HG02759 (cell line): ENCODE measurements at regions not wholly inside any gene's neighbourhood (a gene's known extent, or its start where the extent isn't known, plus 50 kb on each side); places are given as distances from the start of the nearest gene placed in this dataset.
"Not testable (repeated sequence)": the region's sequence is repeated elsewhere in the genome, so short reads cannot be mapped to it uniquely, and the experiment has no call there.

ENCODE experiments used
- ATAC-seq: cut with Tn5 transposase; IDR thresholded peaks from one replicate; pipeline ENCODE4 v1.9.1; 2021; ENCODE audit warnings: mild to moderate bottlenecking, moderate library complexity; ENCODE audit not compliant: unreplicated experiment

DNA sequence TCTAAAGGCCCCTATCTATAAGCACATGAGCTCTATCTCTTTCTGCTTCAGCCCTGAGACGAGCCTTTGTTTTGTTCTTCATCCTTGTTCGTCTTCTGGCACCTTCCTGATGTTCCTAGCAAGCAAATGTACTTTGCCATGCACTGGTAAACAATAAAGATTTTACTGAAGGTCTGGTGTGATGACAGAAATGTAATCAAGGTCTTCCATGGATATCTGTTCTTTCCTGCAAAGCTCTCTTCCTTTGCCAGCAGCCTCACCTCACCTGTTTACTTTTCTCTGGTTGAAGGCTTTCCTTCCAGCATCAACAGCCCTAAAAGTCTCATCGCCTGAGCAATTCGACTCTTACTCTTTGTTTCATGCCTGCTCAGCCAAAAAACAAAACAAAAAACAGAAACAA is 330.3 kb downstream of the PCNX1 start:
- no peak for ATAC-seq

- no peak for ATAC-seq
Observed at GRCh38 chr14:71238835-71239234, 331.6 kb downstream of the PCNX1 start.

GRCh38 chr14:71240171-71240570 is 332.9 kb downstream of the PCNX1 start:
- ATAC-seq: no peak

- ATAC-seq: no peak
Observed at GRCh38 chr14:71240866-71241520, 333.7 kb downstream of the PCNX1 start.

DNA sequence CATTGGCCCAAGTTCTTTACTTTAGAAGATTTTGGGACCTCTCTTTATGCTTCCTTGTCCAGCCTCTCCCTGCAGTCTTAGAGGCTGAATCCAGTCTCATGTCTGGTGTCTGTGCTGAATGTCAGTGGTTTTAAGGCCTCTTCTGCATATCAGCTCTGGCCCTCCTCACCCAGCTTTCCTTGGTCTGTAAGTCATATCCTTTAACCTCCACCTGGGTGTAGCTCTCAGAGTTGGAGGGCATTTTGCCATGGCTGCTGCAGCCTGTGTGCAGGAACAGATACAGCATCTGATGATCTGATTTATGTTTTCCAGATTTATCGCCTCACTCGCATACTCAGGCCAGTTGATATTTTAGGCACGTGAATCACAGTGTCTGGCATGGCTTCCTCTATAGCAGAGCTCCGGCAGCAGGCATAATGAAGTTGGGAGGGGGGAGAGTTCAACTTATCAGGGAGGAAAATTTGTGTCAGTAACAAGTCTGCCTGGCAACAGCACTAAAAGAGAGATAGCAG is 335.0 kb downstream of the PCNX1 start:
- no peak for ATAC-seq

GRCh38 chr14:71243697-71244096 is 336.4 kb downstream of the PCNX1 start:
- ATAC-seq: no peak

- ATAC-seq: no peak
Observed at GRCh38 chr14:71244341-71244740, 337.1 kb downstream of the PCNX1 start.

- no peak for ATAC-seq
Observed at GRCh38 chr14:71245659-71246361, 338.6 kb downstream of the PCNX1 start.

DNA sequence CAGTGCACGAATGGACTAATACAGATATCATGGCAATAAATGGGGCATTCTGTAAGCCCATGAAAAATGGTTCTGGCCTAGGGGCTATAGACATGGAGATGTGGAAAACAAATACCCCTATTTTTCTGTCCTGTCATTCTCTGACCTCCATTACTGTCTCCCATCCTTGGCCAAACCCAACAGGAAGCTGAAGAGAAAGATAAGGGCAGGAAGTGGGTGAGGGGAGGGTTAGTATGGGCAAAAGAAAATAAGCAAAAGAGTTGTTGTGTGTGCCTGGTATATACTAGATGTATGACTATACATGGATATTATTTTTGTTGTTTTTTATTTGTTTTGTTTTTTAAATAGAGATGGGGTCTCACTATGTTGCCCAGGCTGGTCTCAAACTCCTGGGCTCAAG is 339.3 kb downstream of the PCNX1 start:
- ATAC-seq: no peak

DNA sequence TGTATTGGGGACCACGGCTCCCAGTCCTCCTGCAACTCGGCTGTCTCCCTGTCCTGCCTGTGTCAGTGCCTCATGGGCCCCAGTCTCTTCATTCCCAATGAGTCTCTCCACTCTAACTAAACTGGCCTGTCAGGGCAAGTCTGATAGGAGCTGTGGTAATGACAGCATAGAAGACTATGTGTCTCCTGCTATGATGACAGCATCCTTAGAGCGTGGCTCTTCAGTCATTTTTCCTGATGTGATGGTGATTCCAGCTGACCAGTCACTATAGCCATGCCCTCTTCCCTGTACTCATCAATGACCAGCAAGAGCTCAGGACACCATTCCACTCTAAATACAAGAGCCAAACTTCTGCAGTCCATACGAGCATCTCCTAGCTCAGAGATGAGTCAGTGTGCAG is 339.8 kb downstream of the PCNX1 start:
- ATAC-seq: no peak

- ATAC-seq: no peak
Observed at GRCh38 chr14:71248194-71248593, 340.9 kb downstream of the PCNX1 start.

GRCh38 chr14:71250347-71250746 is 343.1 kb downstream of the PCNX1 start:
- no peak for ATAC-seq

DNA sequence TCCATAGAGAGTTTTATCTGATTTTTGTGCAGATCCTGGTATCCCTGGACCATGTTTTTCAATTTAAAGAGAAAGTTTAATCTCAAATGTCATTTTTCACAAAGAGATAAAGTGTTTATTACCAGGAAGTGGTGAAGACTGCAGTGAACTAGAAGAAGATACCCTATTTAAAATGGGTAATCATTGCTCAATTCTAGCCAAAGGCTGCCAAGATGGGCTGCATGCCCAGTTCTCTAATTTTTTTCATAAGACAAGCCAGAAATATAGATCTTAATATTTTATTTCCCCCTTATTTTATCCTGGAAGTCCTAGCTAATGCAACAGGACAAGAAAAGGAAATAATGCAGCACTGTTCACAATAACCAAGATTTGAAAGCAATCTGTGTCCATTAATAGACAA is 343.5 kb downstream of the PCNX1 start:
- no peak for ATAC-seq

DNA sequence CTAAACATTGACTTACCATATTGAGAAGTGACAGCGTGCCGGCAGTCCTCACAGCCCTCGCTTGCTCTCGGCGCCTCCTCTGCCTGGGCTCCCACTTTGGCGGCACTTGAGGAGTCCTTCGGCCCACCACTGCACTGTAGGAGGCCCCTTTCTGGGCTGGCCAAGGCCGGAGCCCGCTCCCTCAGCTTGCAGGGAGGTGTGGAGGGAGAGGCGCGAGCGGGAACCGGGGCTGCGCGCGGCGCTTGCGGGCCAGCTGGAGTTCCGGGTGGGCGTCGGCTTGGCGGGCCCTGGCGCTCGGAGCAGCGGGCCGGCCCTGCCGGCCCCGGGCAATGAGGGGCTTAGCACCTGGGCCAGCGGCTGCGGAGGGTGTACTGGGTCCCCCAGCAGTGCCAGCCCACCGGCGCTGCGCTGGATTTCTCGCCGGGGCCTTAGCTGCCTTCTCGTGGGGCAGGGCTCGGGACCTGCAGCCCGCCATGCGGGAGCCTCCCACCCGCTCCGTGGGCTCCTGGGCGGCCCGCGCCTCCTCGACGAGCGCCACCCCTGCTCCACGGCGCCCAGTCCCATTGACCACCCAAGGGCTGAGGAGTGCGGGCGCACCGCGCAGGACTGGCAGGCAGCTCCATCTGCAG is 346.9 kb downstream of the PCNX1 start:
- ATAC-seq: not testable (repeated sequence)

GRCh38 chr14:71261206-71261605 is 353.9 kb downstream of the PCNX1 start:
- ATAC-seq: no peak

GRCh38 chr14:71262441-71262840 is 355.2 kb downstream of the PCNX1 start:
- ATAC-seq: no peak

DNA sequence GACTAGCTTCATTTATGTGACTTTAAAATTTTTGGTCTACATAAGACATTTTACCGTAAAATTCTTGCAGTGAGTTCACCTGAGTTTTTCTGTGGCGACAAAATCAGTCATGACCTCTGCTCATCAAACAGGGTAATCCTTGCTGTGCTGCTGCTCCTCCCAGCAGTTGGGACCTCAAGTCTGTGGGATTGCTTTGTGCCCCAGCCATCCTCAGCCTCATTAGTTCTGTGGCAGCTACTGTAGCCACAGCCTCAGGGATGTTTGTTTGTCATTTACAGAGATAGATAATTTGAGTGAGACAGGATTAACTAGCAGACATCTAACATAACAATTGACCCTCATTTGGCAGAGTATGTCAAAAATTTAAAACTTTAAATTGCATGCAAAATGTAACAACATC is 357.0 kb downstream of the PCNX1 start:
- no peak for ATAC-seq

DNA sequence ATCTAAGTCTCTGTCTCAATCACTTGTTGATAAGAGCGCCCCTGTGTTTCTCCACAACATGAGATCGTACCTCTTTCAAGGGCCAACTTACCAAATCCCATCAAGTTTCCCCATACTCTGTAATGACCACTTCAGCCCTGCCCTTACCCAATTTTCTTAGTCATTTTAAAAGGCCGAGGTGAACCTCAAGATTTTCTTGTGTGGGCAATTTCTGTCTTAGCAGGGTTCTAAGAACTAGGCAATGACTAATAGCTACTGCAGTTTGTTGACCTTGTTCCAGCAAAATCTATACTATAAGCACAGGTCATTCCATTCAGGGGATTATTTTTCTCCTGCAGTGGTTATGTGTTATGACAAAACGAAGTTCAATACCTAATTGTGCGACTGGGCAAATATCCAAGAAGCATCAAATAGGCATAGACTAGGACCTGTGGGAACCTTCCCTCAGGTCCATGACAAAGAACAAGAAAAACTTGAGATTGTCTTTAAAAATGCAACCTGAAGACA is 359.8 kb downstream of the PCNX1 start:
- peak; percentile 88 for ATAC-seq

GRCh38 chr14:71267691-71268090 is 360.4 kb downstream of the PCNX1 start:
- no peak for ATAC-seq

- no peak for ATAC-seq
Observed at GRCh38 chr14:71270111-71270510, 362.9 kb downstream of the PCNX1 start.

DNA sequence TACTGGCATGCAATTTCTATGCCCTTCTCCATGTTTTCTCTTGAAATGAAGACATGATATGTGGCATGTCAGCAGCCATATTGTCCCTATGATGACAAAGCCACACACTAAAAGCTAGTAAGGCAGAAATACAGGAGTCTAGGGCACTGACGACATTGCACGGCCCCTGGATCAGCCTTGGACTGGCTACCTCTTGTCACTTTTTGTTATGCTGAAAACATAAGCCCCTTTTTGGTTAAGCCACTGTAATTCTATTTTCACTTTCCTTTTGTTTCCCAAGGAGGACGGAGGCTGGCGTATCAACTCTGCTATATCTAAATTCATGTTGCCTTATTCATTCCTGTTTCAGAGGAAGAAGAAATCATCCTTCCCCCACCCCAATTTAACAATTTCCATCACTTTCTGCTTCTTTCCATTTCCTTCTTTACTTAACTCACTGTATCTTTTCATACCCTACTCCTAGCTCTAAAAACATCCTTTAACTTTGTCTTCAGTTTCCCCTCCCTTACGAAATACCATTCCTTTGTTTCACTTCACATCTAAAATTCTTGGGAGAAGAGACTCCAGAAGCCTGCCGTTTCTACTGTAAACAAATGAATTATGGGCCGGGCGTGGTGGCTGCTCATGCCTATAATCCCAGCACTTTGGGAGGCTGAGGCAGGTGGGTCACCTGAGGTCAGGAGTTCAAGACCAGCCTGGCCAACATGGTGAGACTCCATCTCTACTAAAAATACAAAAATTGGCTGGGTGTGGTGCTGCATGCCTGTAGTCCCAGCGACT is 364.1 kb downstream of the PCNX1 start:
- ATAC-seq: no peak
